HuH-7 (cell line): ENCODE measurements at regions not wholly inside any gene's neighbourhood (a gene's known extent, or its start where the extent isn't known, plus 50 kb on each side); places are given as distances from the start of the nearest gene placed in this dataset.

Experiments used
- DNase-seq: peaks from one replicate; pipeline ENCODE4 v3.0.0; 2011; ENCODE audit warnings: low spot score

DNA sequence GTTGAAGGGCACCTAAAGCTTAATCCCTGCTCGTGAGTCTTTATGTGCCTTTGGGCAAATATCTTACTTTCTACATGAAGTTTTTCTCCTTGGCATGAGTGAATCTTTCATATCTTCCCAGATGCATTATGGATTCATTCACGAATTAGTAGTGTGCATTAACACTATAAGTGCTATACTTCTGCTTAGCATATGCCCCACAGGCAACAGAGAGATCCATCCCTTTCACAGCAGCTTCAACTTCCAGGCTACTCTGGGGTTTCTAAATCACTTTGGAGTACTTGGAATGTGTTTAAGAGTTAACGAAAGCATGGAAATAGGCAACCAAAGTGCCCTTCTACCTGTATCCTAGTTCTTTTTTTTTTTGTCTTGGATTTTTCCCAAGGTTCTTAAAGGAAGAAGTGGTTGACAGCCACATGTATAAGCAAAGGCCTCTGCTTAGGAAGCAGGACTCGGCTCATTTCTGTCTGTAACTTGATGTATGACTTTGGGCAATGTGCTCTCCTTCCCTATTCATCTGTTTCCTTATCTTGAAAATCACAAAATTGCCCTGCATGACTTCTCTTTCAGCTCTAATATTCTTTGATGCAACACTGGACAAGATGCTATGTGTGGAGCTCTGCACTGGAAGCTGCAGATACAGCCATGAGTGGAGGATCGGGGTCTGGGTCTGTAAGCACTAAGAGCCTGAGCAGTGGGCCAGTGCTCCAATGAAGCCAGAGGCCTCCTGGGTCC lies 54.5 kb upstream of the ME3 start:
- no peak for DNase-seq

DNA sequence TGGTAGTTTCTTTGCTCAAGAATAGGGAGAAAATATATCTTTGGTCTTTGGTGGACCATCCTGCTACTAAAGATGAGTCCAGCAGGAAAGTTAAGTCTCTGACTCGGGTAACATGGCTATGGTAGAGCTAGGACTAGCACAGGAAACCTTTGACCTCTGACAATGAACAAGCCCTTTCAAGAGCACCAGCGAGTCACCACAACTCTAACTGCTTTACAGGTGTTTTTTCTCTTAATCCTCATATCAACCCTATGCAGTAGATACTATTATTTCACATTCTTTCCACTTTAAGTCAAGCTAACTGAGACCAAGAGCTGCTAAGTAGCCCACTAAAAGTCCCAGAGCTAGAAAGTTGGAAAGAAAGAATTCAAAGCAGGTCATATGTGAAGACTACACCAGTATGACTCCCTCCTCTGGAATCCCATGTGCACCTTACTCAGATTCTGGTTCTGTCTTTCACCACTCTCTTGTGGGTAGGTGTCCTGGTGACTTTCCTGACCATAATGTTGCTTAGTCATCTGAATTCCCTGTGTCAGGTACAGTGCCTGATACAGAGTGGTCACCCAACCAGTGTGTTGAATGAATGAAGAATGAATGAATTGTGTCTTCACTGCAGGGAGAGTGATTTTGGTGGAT lies 53.8 kb upstream of the ME3 start:
- no peak for DNase-seq

- no peak for DNase-seq
Observed at GRCh38 chr11:86724137-86724536, 51.7 kb upstream of the ME3 start.

DNA sequence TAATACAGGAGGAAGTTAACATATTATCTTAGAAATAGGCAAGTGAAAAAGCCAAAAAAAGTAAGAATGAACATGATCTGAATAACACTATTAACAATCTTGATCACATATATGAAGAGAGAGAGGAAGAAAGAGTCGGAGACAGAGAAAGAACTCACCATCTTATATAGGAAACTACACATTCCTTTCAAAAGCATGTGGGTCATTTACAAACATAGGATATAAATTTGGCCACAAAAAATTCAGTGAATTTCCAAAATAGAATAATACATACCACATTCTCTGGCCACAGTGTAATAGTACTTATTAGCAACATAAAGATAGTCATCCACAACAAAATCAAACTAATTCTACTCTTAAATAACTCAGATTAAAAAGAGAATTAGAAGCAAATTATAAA lies 50.9 kb upstream of the ME3 start:
- DNase-seq: no peak

- no peak for DNase-seq
Observed at GRCh38 chr11:86722748-86723147, 50.3 kb upstream of the ME3 start.
